DND-41 (cell line): ENCODE measurements at regions not wholly inside any gene's neighbourhood (a gene's known extent, or its start where the extent isn't known, plus 50 kb on each side); places are given as distances from the start of the nearest gene placed in this dataset.

Experiments used
- ATAC-seq: fragments of 200-7000 bp; cut with Tn5 transposase; 3 replicates; pipeline ENCODE4 v1.9.1; 2021; ENCODE audit warnings: low read depth; ENCODE audit not compliant: insufficient read depth
- DNase-seq: peaks from one replicate; pipeline ENCODE4 v3.0.0-alpha.2; 2020
- H2AFZ ChIP-seq: 2 replicates; pipeline ENCODE4 v1.6.0; 2012; ENCODE audit warnings: low read depth, low read length
- H3K27ac ChIP-seq: 2 replicates; pipeline ENCODE4 v1.5.1; 2012; ENCODE audit warnings: low read length, inconsistent platforms
- H3K27me3 ChIP-seq: fragments of 200-600 bp; sonication (generic); 2 replicates; pipeline ENCODE4 v1.6.0; 2012; ENCODE audit warnings: low read length, mild to moderate bottlenecking, inconsistent platforms; ENCODE audit not compliant: insufficient read depth, poor library complexity
- H3K36me3 ChIP-seq: 2 replicates; pipeline ENCODE4 v1.5.1; 2012; ENCODE audit warnings: low read length, inconsistent platforms; ENCODE audit not compliant: insufficient read depth
- H3K4me1 ChIP-seq: 2 replicates; pipeline ENCODE4 v1.5.1; 2012; ENCODE audit warnings: mild to moderate bottlenecking, low read length; ENCODE audit not compliant: insufficient read depth
- H3K4me2 ChIP-seq: 2 replicates; pipeline ENCODE4 v1.6.0; 2012; ENCODE audit warnings: mild to moderate bottlenecking, moderate library complexity, low read length, inconsistent platforms; ENCODE audit not compliant: insufficient read depth
- H3K4me3 ChIP-seq, 2 experiments: fragments of 200-600 bp in 1 of 2; shearing (Covaris generic) in 1 of 2; 2 replicates each; pipeline ENCODE4 v1.5.1; 2012 to 2016; ENCODE audit warnings: inconsistent platforms in 2 of 2, low read length in 2 of 2, mild to moderate bottlenecking in 2 of 2, low read depth in 1 of 2, moderate library complexity in 1 of 2
- H3K79me2 ChIP-seq: 2 replicates; pipeline ENCODE4 v1.6.0; 2012; ENCODE audit warnings: low read length, inconsistent platforms; ENCODE audit not compliant: insufficient read depth
- H3K9ac ChIP-seq: 2 replicates; pipeline ENCODE4 v1.6.0; 2012; ENCODE audit warnings: low read depth, mild to moderate bottlenecking, inconsistent platforms, low read length, moderate library complexity
- H3K9me3 ChIP-seq: 2 replicates; pipeline ENCODE4 v1.5.1; 2012; ENCODE audit warnings: low read length, moderate library complexity, mild to moderate bottlenecking, inconsistent platforms; ENCODE audit not compliant: insufficient read depth, severe bottlenecking
- H4K20me1 ChIP-seq: 2 replicates; pipeline ENCODE4 v1.6.0; 2012; ENCODE audit warnings: low read length; ENCODE audit not compliant: insufficient read depth
- EZH2 ChIP-seq: IDR thresholded peaks from 3 replicates; pipeline ENCODE4 v1.6.1; 2012; ENCODE audit warnings: borderline replicate concordance, low read depth, mild to moderate bottlenecking, moderate library complexity, low read length, inconsistent platforms; ENCODE audit not compliant: severe bottlenecking
- TF ChIP-seq, protein P1 (sequence below): IDR thresholded peaks from 2 replicates; pipeline ENCODE4 v1.5.1; 2012; ENCODE audit warnings: borderline replicate concordance, low read length, moderate library complexity, mild to moderate bottlenecking; ENCODE audit not compliant: poor library complexity, severe bottlenecking; ENCODE audit errors: extremely low read depth

DNA sequence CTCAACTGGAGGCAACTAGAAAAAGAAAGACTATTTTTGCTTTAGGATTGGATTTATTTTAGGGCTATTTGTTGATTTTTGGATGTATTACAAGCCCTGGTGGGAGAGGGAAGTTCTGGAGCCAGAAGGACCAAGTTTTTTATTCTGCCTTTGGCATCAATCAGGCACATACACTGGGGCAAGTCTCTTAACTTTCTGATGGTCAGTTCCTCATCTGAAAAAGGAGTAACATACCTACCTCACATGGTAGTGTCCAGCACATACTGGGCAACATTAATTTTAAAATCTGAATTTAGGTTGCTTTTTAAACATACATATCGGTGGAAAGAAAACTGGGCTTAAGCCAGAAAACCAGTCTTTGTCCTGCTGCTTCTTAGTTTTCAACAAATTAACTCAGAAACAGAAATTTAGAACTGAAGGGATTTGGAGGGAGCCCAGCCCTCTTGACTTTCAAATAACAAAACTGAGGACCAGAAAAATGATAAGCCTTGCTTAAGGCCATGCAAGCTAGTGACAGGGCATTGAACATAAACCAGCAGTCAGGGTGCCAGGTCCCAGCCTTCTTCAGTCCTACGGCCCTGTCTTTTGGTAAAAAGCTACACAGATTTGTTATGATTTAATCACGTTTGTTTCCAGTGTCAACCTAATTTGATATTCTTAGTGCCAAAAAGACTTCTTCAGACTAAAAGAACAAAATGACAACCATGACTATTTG is 90.2 kb upstream of the SLC38A2 start:
- Histone ChIP-seq H3K9me3 (no peaks in the 10 kb centered on the region), H2AFZ (no peak overlapping the region), H3K27ac (no peak overlapping the region), H3K27me3 (no peaks in the 10 kb centered on the region), H3K4me1 (peaks cover 33% of the 10 kb centered on the region), H3K9ac (no peak overlapping the region), H3K4me2 (no peak overlapping the region), H4K20me1 (no peaks in the 10 kb centered on the region), H3K79me2 (no peaks in the 10 kb centered on the region), H3K36me3 (no peaks in the 10 kb centered on the region), H3K4me3 (no peak overlapping the region)
- no peak for DNase-seq
- TF ChIP-seq EZH2, result no peak
- TF ChIP-seq, protein P1, sequence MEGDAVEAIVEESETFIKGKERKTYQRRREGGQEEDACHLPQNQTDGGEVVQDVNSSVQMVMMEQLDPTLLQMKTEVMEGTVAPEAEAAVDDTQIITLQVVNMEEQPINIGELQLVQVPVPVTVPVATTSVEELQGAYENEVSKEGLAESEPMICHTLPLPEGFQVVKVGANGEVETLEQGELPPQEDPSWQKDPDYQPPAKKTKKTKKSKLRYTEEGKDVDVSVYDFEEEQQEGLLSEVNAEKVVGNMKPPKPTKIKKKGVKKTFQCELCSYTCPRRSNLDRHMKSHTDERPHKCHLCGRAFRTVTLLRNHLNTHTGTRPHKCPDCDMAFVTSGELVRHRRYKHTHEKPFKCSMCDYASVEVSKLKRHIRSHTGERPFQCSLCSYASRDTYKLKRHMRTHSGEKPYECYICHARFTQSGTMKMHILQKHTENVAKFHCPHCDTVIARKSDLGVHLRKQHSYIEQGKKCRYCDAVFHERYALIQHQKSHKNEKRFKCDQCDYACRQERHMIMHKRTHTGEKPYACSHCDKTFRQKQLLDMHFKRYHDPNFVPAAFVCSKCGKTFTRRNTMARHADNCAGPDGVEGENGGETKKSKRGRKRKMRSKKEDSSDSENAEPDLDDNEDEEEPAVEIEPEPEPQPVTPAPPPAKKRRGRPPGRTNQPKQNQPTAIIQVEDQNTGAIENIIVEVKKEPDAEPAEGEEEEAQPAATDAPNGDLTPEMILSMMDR, result no peak
- ATAC-seq, result no peak

DNA sequence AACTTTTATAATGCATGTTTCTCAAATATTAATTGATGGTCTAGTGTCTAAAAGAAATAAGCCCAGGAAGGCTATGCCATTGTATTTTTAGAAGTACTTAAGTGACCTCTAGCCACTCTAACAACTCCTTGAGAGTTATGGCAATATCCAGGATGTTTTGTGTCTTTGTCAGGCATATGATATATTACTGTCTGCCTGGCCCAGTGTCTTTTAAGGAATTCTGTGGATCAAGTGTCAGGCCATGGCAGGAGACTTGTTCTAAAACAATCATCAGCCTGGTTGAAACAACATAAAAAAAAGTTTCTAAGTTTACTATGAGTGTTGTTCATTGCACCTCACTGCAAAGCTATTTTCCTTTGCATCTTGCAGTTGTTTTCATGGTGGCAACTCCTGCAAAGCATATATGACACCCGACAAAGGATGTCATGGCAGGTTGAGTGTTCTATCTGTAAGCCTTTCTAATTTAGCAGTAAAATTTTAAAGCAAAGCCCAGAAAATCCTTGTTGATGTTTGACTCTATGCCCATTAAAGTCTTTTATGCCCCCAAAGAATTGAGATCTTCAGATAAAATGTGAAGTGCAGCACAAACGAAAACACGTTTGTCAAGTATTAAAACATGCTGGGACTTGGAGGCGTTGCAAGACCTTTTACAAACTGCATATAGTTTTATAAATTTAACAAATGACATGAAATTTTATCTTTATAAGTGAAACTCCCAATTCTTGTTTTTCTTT is 89.5 kb upstream of the SLC38A2 start:
- Histone ChIP-seq H2AFZ (no peak overlapping the region), H3K27ac (no peak overlapping the region), H3K36me3 (no peaks in the 10 kb centered on the region), H4K20me1 (no peaks in the 10 kb centered on the region), H3K9ac (no peak overlapping the region), H3K9me3 (no peaks in the 10 kb centered on the region), H3K27me3 (no peaks in the 10 kb centered on the region), H3K4me3 (no peak overlapping the region), H3K4me2 (no peak overlapping the region), H3K4me1 (peaks cover 35% of the 10 kb centered on the region), H3K79me2 (no peaks in the 10 kb centered on the region)
- TF ChIP-seq, protein P1, result no peak
- no peak for TF ChIP-seq EZH2
- DNase-seq, result no peak
- no peak for ATAC-seq

DNA sequence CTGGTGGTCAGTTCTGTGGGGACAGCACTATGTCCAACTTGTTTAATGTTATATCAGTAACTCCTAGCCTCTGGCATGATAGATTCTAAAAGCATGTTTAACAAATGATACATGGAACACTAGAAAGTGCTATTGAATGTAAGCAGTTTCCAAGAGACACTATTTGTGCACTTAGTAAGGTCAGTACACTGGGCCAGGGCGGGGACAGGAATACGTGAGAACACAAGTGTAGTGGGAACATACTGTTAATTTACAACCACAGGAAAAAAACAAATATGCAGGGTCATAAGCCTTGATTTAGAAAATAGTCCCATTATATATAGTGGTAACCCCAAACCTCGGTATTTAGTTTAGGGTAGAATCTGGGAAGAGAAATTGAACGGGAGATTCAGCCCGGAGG is 88.9 kb upstream of the SLC38A2 start:
- no peak overlapping the region for H3K9ac ChIP-seq

More for the DNA sequence above, 88.9 kb upstream of the SLC38A2 start:
- Histone ChIP-seq H3K27ac (no peak overlapping the region), H3K4me1 (peaks cover 39% of the 10 kb centered on the region), H3K4me3 (no peak overlapping the region), H3K27me3 (no peaks in the 10 kb centered on the region), H3K36me3 (no peaks in the 10 kb centered on the region), H2AFZ (no peak overlapping the region), H3K9me3 (no peaks in the 10 kb centered on the region), H3K4me2 (no peak overlapping the region), H4K20me1 (no peaks in the 10 kb centered on the region), H3K79me2 (no peaks in the 10 kb centered on the region)
- no peak for ATAC-seq
- no peak for DNase-seq
- TF ChIP-seq, protein P1, result no peak
- no peak for TF ChIP-seq EZH2
